ENCODE measurements at regions not wholly inside any gene's neighbourhood (a gene's known extent, or its start where the extent isn't known, plus 50 kb on each side); places are given as distances from the start of the nearest gene placed in this dataset.

GRCh38 chr13:86185636-86186035 lies 386.4 kb upstream of the SLITRK6 start:
- no peak overlapping the region for H3K27ac ChIP-seq (ENCODE audit: low read depth, low read length, poor library complexity, severe bottlenecking)
- H3K9me2 ChIP-seq (ENCODE audit: low read depth, low read length): no peaks in the 10 kb centered on the region
- no peaks in the 10 kb centered on the region for H3K27me3 ChIP-seq (ENCODE audit: insufficient read depth, low read length)
- H3K79me2 ChIP-seq (ENCODE audit: insufficient read depth, low read length): no peaks in the 10 kb centered on the region
- H3K4me2 ChIP-seq (ENCODE audit: low read length): no peak overlapping the region
- no peaks in the 10 kb centered on the region for H3F3A ChIP-seq (ENCODE audit: insufficient read depth, low read length)
- H3K9ac ChIP-seq (ENCODE audit: low read length): no peak overlapping the region
- H3K9me3 ChIP-seq (ENCODE audit: low read length): no peaks in the 10 kb centered on the region
- no peak overlapping the region for H3K4me3 ChIP-seq (ENCODE audit: low read depth, low read length, poor library complexity, severe bottlenecking)
- H3K4me1 ChIP-seq (ENCODE audit: insufficient read depth, low read length, severe bottlenecking): no peaks in the 10 kb centered on the region
- no peak overlapping the region for H2AFZ ChIP-seq (ENCODE audit: low read length)
- TF ChIP-seq CTCF (IDR thresholded peaks at IDR 0.05; ENCODE audit: low read length): no peak
- H3K36me3 ChIP-seq (ENCODE audit: insufficient read depth, low read length): no peaks in the 10 kb centered on the region
- no peaks in the 10 kb centered on the region for H4K20me1 ChIP-seq (ENCODE audit: insufficient read depth, low read length)

- Histone ChIP-seq H3K27me3 (ENCODE audit: insufficient read depth, low read length) (no peaks in the 10 kb centered on the region), H4K20me1 (ENCODE audit: insufficient read depth, low read length) (no peaks in the 10 kb centered on the region), H3F3A (ENCODE audit: insufficient read depth, low read length) (no peaks in the 10 kb centered on the region), H3K36me3 (ENCODE audit: insufficient read depth, low read length) (no peaks in the 10 kb centered on the region), H3K79me2 (ENCODE audit: insufficient read depth, low read length) (no peaks in the 10 kb centered on the region), H3K9me2 (ENCODE audit: low read depth, low read length) (no peaks in the 10 kb centered on the region), H2AFZ (ENCODE audit: low read length) (no peak overlapping the region), H3K9me3 (ENCODE audit: low read length) (no peaks in the 10 kb centered on the region), H3K4me3 (ENCODE audit: low read depth, low read length, poor library complexity, severe bottlenecking) (no peak overlapping the region), H3K4me2 (ENCODE audit: low read length) (no peak overlapping the region), H3K27ac (ENCODE audit: low read depth, low read length, poor library complexity, severe bottlenecking) (no peak overlapping the region), H3K9ac (ENCODE audit: low read length) (no peak overlapping the region), H3K4me1 (ENCODE audit: insufficient read depth, low read length, severe bottlenecking) (no peaks in the 10 kb centered on the region)
- TF ChIP-seq EZH2 (IDR thresholded peaks at IDR 0.05; ENCODE audit: borderline replicate concordance, low read length) (no peak), CTCF (IDR thresholded peaks at IDR 0.05; ENCODE audit: low read length) (no peak)
Observed at GRCh38 chr13:86185107-86185506, 385.9 kb upstream of the SLITRK6 start.

GRCh38 chr13:86174622-86175021 lies 375.4 kb upstream of the SLITRK6 start:
- Histone ChIP-seq H3K79me2 (ENCODE audit: insufficient read depth, low read length) (no peaks in the 10 kb centered on the region), H3K36me3 (ENCODE audit: insufficient read depth, low read length) (no peaks in the 10 kb centered on the region), H3F3A (ENCODE audit: insufficient read depth, low read length) (no peaks in the 10 kb centered on the region), H3K9me3 (ENCODE audit: low read length) (no peaks in the 10 kb centered on the region), H3K9ac (ENCODE audit: low read length) (no peak overlapping the region), H3K4me2 (ENCODE audit: low read length) (no peak overlapping the region), H3K27ac (ENCODE audit: low read depth, low read length, poor library complexity, severe bottlenecking) (no peak overlapping the region), H3K9me2 (ENCODE audit: low read depth, low read length) (no peaks in the 10 kb centered on the region), H3K4me1 (ENCODE audit: insufficient read depth, low read length, severe bottlenecking) (peaks cover 23% of the 10 kb centered on the region), H2AFZ (ENCODE audit: low read length) (no peak overlapping the region), H3K4me3 (ENCODE audit: low read depth, low read length, poor library complexity, severe bottlenecking) (no peak overlapping the region), H3K27me3 (ENCODE audit: insufficient read depth, low read length) (no peaks in the 10 kb centered on the region), H4K20me1 (ENCODE audit: insufficient read depth, low read length) (no peaks in the 10 kb centered on the region)
- TF ChIP-seq CTCF (IDR thresholded peaks at IDR 0.05; ENCODE audit: low read length) (peak; percentile 37; the same call in 1 of the 2 replicates), EZH2 (IDR thresholded peaks at IDR 0.05; ENCODE audit: borderline replicate concordance, low read length) (no peak)
